GM10266 (cell line): ENCODE measurements at regions not wholly inside any gene's neighbourhood (a gene's known extent, or its start where the extent isn't known, plus 50 kb on each side); places are given as distances from the start of the nearest gene placed in this dataset.

Source experiments
- DNase-seq: peaks from one replicate; pipeline ENCODE4 v3.0.0; 2012; ENCODE audit errors: extremely low spot score
- CTCF ChIP-seq: IDR thresholded peaks from 2 replicates; pipeline ENCODE4 v1.5.1; 2012; ENCODE audit warnings: mild to moderate bottlenecking, low read depth; ENCODE audit not compliant: control insufficient read depth, insufficient read depth; ENCODE audit errors: missing control alignments

- DNase-seq = no peak
- TF ChIP-seq CTCF = no peak
Measured at GRCh38 chr19:31511098-31511497, 161.9 kb upstream of the TSHZ3 start.

GRCh38 chr19:31511696-31512095 lies 162.5 kb upstream of the TSHZ3 start:
- DNase-seq = no peak
- no peak for TF ChIP-seq CTCF

- no peak for TF ChIP-seq CTCF
- DNase-seq = no peak
Measured at GRCh38 chr19:31512181-31512970, 163.1 kb upstream of the TSHZ3 start.

- no peak for TF ChIP-seq CTCF
- DNase-seq = no peak
Measured at GRCh38 chr19:31513841-31514240, 164.6 kb upstream of the TSHZ3 start.

- no peak for DNase-seq
- TF ChIP-seq CTCF = no peak
Measured at GRCh38 chr19:31515931-31516330, 166.7 kb upstream of the TSHZ3 start.

- TF ChIP-seq CTCF = no peak
- no peak for DNase-seq
Measured at GRCh38 chr19:31516756-31517155, 167.5 kb upstream of the TSHZ3 start.
